ENCODE measurements at regions not wholly inside any gene's neighbourhood (a gene's known extent, or its start where the extent isn't known, plus 50 kb on each side); places are given as distances from the start of the nearest gene placed in this dataset.
A peak's percentile ranks its signal among the peaks of the same experiment; 100 is the strongest.

DNA sequence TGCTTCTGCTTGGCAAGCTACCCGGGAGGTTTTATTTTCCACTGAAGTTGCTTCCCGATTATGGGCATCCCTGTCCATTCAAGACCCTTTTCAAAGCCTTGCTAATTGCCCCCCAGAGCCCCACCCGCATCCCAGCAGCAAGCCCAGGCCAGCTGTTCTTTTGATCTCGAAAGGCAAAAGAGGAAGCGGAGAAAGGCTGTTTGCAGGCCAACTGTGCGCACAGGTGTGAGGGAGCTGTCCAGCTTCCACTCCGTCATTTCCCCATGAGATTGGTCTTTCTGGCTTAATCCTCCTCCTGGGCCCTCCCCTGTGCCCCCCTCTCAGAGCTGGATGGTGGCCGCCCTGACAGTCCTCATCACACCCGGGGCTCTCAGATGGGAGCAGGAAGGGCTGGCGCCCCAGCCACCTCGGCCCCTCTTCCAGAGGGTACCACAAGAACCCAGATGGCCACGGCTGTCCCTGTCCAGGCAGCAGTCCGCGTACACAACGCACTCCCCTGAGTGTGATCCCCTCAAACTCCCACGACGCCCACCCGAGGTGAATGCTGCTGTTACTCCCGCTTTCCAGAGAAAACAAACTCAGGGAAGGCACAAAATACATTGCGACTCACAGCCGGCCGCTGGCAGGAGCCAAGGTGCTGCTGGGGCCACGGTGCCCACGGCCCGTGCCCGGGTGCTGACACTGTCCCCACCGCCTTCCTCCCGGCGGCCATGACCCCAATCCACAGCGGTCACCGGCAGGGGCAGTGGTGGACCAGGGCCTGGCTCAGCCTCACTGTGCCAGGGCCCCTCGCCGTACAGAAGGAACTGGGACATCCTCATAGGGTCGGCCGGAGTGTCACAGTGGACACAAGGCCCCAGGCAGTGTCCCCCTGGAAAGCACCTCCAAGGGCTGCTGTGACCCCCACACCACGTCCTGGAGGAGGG lies 121.9 kb downstream of the CRYAA start:
- no peak overlapping the region for H3K27ac Mint-ChIP-seq

GRCh38 chr21:43289966-43290365 lies 121.2 kb downstream of the CRYAA start:
- intact Hi-C loops (cut with micrococcal nuclease) = no loop called here
- H3K4me1 Mint-ChIP-seq = peaks cover 25% of the 10 kb centered on the region
- ChIA-PET POLR2A (interaction anchor here (1.6 kb wide), 1 partner anchor 17 kb away, joined by 5 read pairs; no protein-coding TSS in a partner anchor), CTCF (no interaction called here)
- peaks cover 19% of the 10 kb centered on the region for H3K27me3 Mint-ChIP-seq
- no peak for DNase-seq
- TF ChIP-seq CTCF (IDR thresholded peaks at IDR 0.05) = no peak
- no peaks in the 10 kb centered on the region for H3K36me3 Mint-ChIP-seq (ENCODE audit: low read depth)
- no peak for ATAC-seq (ENCODE audit: low read depth)
- H3K9me3 Mint-ChIP-seq = peaks cover 2% of the 10 kb centered on the region
- H3K27ac Mint-ChIP-seq = no peak overlapping the region
- no peak overlapping the region for H3K4me3 Mint-ChIP-seq

More for the DNA sequence above, 121.9 kb downstream of the CRYAA start:
- Mint-ChIP-seq H3K4me1 (peaks cover 32% of the 10 kb centered on the region), H3K27me3 (peaks cover 19% of the 10 kb centered on the region), H3K9me3 (peaks cover 4% of the 10 kb centered on the region), H3K36me3 (ENCODE audit: low read depth) (no peaks in the 10 kb centered on the region), H3K4me3 (no peak overlapping the region)
- DNase-seq (no peak), ATAC-seq (ENCODE audit: low read depth) (peak; percentile 58)
- intact Hi-C loops (cut with micrococcal nuclease) = no loop called here
- no peak for TF ChIP-seq CTCF (IDR thresholded peaks at IDR 0.05)
- ChIA-PET CTCF (no interaction called here), POLR2A (interaction anchor here (1.6 kb wide), 1 partner anchor 17 kb away, joined by 5 read pairs; no protein-coding TSS in a partner anchor)

GRCh38 chr21:43289442-43289841 lies 120.6 kb downstream of the CRYAA start:
- Mint-ChIP-seq H3K27me3 (peaks cover 15% of the 10 kb centered on the region), H3K4me1 (peaks cover 20% of the 10 kb centered on the region), H3K36me3 (ENCODE audit: low read depth) (no peaks in the 10 kb centered on the region), H3K27ac (no peak overlapping the region), H3K9me3 (peaks cover 2% of the 10 kb centered on the region), H3K4me3 (no peak overlapping the region)
- DNase-seq (no peak), ATAC-seq (ENCODE audit: low read depth) (no peak)
- CTCF ChIA-PET = no interaction called here
- no peak for TF ChIP-seq CTCF (IDR thresholded peaks at IDR 0.05)
- intact Hi-C loops (cut with micrococcal nuclease) = no loop called here
- POLR2A ChIA-PET = interaction anchor here (1.6 kb wide), 1 partner anchor 18 kb away, joined by 5 read pairs; no protein-coding TSS in a partner anchor

DNA sequence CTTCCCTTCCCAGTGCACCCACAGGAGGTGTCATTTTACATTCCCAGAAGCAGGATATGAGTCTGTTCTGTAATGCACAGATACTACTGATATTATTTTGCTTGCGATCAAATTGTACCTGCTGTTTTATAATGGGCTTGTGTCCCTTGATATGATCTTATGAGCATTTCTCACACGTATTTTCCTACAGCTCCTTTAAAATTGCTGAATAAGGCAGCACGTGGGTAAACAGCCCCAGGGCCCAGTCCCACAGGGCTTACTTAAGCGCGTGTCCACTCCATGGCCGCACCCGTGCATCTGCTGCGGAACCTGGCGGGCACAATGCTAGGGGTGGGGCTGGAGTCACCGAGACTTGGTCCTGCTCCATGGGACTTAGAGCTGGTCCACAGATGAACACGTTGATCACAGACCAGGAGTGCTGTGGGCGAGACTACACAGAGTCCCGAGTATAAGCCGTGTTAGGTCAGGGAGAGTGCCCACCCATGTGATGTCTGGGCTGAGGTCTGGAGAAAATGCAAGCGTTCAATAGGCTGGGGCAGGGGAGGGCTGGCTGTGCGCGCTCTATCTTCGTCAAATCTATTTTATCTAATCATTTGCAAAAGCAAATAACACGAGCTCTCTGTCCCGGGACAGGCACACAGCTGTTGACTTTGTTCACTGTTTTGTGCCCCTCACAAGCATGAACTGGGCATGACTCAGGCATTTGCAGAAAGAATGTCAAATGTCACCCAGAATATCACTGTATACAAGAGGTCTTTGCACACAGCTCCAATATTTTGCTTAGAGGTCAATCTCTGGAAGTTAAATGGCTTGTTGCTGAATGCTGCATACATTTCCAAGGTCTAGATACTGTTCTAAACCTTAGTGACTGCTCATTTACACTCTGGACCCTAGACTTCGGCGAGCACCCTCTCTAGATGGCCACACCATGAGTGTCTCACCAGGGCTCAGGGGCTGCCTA lies 119.3 kb downstream of the CRYAA start:
- ATAC-seq (ENCODE audit: low read depth) (no peak), DNase-seq (no peak)
- intact Hi-C loops (cut with micrococcal nuclease) = no loop called here
- Mint-ChIP-seq H3K27ac (no peak overlapping the region), H3K36me3 (ENCODE audit: low read depth) (no peaks in the 10 kb centered on the region), H3K4me1 (peaks cover 13% of the 10 kb centered on the region), H3K9me3 (peaks cover 2% of the 10 kb centered on the region), H3K27me3 (peaks cover 8% of the 10 kb centered on the region), H3K4me3 (no peak overlapping the region)
- no peak for TF ChIP-seq CTCF (IDR thresholded peaks at IDR 0.05)
- ChIA-PET POLR2A (no interaction called here), CTCF (interaction anchor here (0.6 kb wide), 1 partner anchor 323 kb away, joined by 3 read pairs; no protein-coding TSS in a partner anchor)

Measured in activated B cell treated with CpG ODN at 0.5 μM for 24 hours (primary cell).